Stomach smooth muscle (tissue), 2 donors: ENCODE measurements at regions not wholly inside any gene's neighbourhood (a gene's known extent, or its start where the extent isn't known, plus 50 kb on each side); places are given as distances from the start of the nearest gene placed in this dataset.

Source experiments
- H3K27ac ChIP-seq: one replicate; pipeline ENCODE4 v1.7.0; 2013; ENCODE audit warnings: mild to moderate bottlenecking, low read length, inconsistent platforms
- H3K27me3 ChIP-seq, 2 donors: one replicate each; pipeline ENCODE4 v1.7.0; 2013; ENCODE audit warnings: low read length in 2 of 2; ENCODE audit not compliant: insufficient read depth in 2 of 2, control insufficient read depth in 1 of 2
- H3K36me3 ChIP-seq, 2 donors: one replicate each; pipeline ENCODE4 v1.7.0; 2013; ENCODE audit warnings: low read length in 2 of 2; ENCODE audit not compliant: control insufficient read depth in 2 of 2, insufficient read depth in 2 of 2
- H3K4me1 ChIP-seq: one replicate; pipeline ENCODE4 v1.7.0; 2013; ENCODE audit warnings: low read length; ENCODE audit not compliant: control insufficient read depth, insufficient read depth
- H3K4me3 ChIP-seq, 2 donors: one replicate each; pipeline ENCODE4 v1.7.0; 2013; ENCODE audit warnings: low read length in 2 of 2
- H3K9ac ChIP-seq, 2 donors: one replicate each; pipeline ENCODE4 v1.7.0; 2013; ENCODE audit warnings: low read length in 2 of 2, mild to moderate bottlenecking in 1 of 2
- H3K9me3 ChIP-seq, 2 donors: one replicate each; pipeline ENCODE4 v1.7.0; 2013; ENCODE audit warnings: low read length in 2 of 2; ENCODE audit not compliant: control insufficient read depth in 2 of 2
- donor health status: healthy.
- donor health status: Pancreatic carcinoma.

- H3K9ac ChIP-seq, result no peak overlapping the region
- no peak overlapping the region for H3K4me3 ChIP-seq
- no peaks in the 10 kb centered on the region for H3K9me3 ChIP-seq
Observed at GRCh38 chr5:116658141-116658540, 83.5 kb upstream of the SEMA6A start.

GRCh38 chr5:116655431-116655830 lies 80.8 kb upstream of the SEMA6A start:
- no peaks in the 10 kb centered on the region for H3K9me3 ChIP-seq
- H3K27me3 ChIP-seq, result no peaks in the 10 kb centered on the region
- H3K36me3 ChIP-seq, result no peaks in the 10 kb centered on the region
- H3K4me1 ChIP-seq, result no peaks in the 10 kb centered on the region
- no peak overlapping the region for H3K27ac ChIP-seq
- H3K9ac ChIP-seq, result no peak overlapping the region
- H3K4me3 ChIP-seq, result no peak overlapping the region

More at GRCh38 chr5:116658141-116658540, 83.5 kb upstream of the SEMA6A start:
- H3K4me1 ChIP-seq, result no peaks in the 10 kb centered on the region
- H3K36me3 ChIP-seq, result no peaks in the 10 kb centered on the region
- no peak overlapping the region for H3K27ac ChIP-seq
- H3K27me3 ChIP-seq, result no peaks in the 10 kb centered on the region

- Histone ChIP-seq H3K27me3 (no peaks in the 10 kb centered on the region), H3K9ac (no peak overlapping the region)
Observed at GRCh38 chr5:116654925-116655324, 80.3 kb upstream of the SEMA6A start.

GRCh38 chr5:116652903-116653302 lies 78.3 kb upstream of the SEMA6A start:
- Histone ChIP-seq H3K27ac (no peak overlapping the region), H3K4me1 (no peaks in the 10 kb centered on the region), H3K36me3 (no peaks in the 10 kb centered on the region), H3K9ac (no peak overlapping the region), H3K4me3 (no peak overlapping the region), H3K9me3 (no peaks in the 10 kb centered on the region), H3K27me3 (no peaks in the 10 kb centered on the region)

More at GRCh38 chr5:116654925-116655324, 80.3 kb upstream of the SEMA6A start:
- Histone ChIP-seq H3K4me1 (no peaks in the 10 kb centered on the region), H3K36me3 (no peaks in the 10 kb centered on the region), H3K9me3 (no peaks in the 10 kb centered on the region), H3K4me3 (no peak overlapping the region), H3K27ac (no peak overlapping the region)

- no peaks in the 10 kb centered on the region for H3K9me3 ChIP-seq
- no peak overlapping the region for H3K9ac ChIP-seq
- no peaks in the 10 kb centered on the region for H3K27me3 ChIP-seq
- H3K36me3 ChIP-seq, result no peaks in the 10 kb centered on the region
- H3K27ac ChIP-seq, result no peak overlapping the region
- H3K4me3 ChIP-seq, result no peak overlapping the region
- no peaks in the 10 kb centered on the region for H3K4me1 ChIP-seq
Observed at GRCh38 chr5:116652196-116652729, 77.6 kb upstream of the SEMA6A start.

- H3K4me1 ChIP-seq, result no peaks in the 10 kb centered on the region
- no peaks in the 10 kb centered on the region for H3K36me3 ChIP-seq
- H3K27ac ChIP-seq, result no peak overlapping the region
Observed at GRCh38 chr5:116651653-116652052, 77.0 kb upstream of the SEMA6A start.

GRCh38 chr5:116650964-116651363 lies 76.3 kb upstream of the SEMA6A start:
- Histone ChIP-seq H3K4me1 (no peaks in the 10 kb centered on the region), H3K9ac (no peak overlapping the region), H3K27ac (no peak overlapping the region), H3K36me3 (no peaks in the 10 kb centered on the region), H3K27me3 (no peaks in the 10 kb centered on the region), H3K4me3 (no peak overlapping the region), H3K9me3 (no peaks in the 10 kb centered on the region)

More at GRCh38 chr5:116651653-116652052, 77.0 kb upstream of the SEMA6A start:
- Histone ChIP-seq H3K9me3 (no peaks in the 10 kb centered on the region), H3K4me3 (no peak overlapping the region), H3K9ac (no peak overlapping the region), H3K27me3 (no peaks in the 10 kb centered on the region)

- H3K36me3 ChIP-seq, result no peaks in the 10 kb centered on the region
- no peak overlapping the region for H3K27ac ChIP-seq
- H3K9me3 ChIP-seq, result no peaks in the 10 kb centered on the region
- H3K9ac ChIP-seq, result no peak overlapping the region
- no peaks in the 10 kb centered on the region for H3K4me1 ChIP-seq
- no peak overlapping the region for H3K4me3 ChIP-seq
- H3K27me3 ChIP-seq, result no peaks in the 10 kb centered on the region
Observed at GRCh38 chr5:116650544-116650943, 75.9 kb upstream of the SEMA6A start.

- H3K4me1 ChIP-seq, result no peaks in the 10 kb centered on the region
- H3K9me3 ChIP-seq, result no peaks in the 10 kb centered on the region
- H3K27me3 ChIP-seq, result no peaks in the 10 kb centered on the region
- no peak overlapping the region for H3K9ac ChIP-seq
- no peak overlapping the region for H3K4me3 ChIP-seq
- H3K27ac ChIP-seq, result no peak overlapping the region
- no peaks in the 10 kb centered on the region for H3K36me3 ChIP-seq
Observed at GRCh38 chr5:116646611-116647289, 72.1 kb upstream of the SEMA6A start.

- no peaks in the 10 kb centered on the region for H3K27me3 ChIP-seq
- no peaks in the 10 kb centered on the region for H3K36me3 ChIP-seq
- no peaks in the 10 kb centered on the region for H3K9me3 ChIP-seq
- H3K27ac ChIP-seq, result no peak overlapping the region
- H3K4me1 ChIP-seq, result no peaks in the 10 kb centered on the region
- H3K9ac ChIP-seq, result no peak overlapping the region
- H3K4me3 ChIP-seq, result no peak overlapping the region
Observed at GRCh38 chr5:116645627-116646026, 71.0 kb upstream of the SEMA6A start.

GRCh38 chr5:116640236-116640635 lies 65.6 kb upstream of the SEMA6A start:
- Histone ChIP-seq H3K4me1 (no peaks in the 10 kb centered on the region), H3K9ac (no peak overlapping the region), H3K27me3 (no peaks in the 10 kb centered on the region), H3K27ac (no peak overlapping the region), H3K36me3 (no peaks in the 10 kb centered on the region), H3K9me3 (no peaks in the 10 kb centered on the region), H3K4me3 (no peak overlapping the region)
